Ovary (tissue), 3 donors: ENCODE measurements at regions not wholly inside any gene's neighbourhood (a gene's known extent, or its start where the extent isn't known, plus 50 kb on each side); places are given as distances from the start of the nearest gene placed in this dataset.

Experiments used
- POLR2A ChIP-seq: fragments of 450-650 bp; IDR thresholded peaks from one replicate; pipeline ENCODE4 v1.6.1; 2017; ENCODE audit warnings: antibody characterized with exemption, mild to moderate bottlenecking, moderate library complexity
- TF ChIP-seq, protein P1 (sequence below), 3 donors: fragments of 450-650 bp in 2 of 3; fragments of 200-600 bp in 1 of 3; IDR thresholded peaks; one replicate each; pipeline versions ENCODE4 v1.5.1 to v1.8.0; 2016 to 2022; ENCODE audit warnings: antibody characterized with exemption in 3 of 3, mild to moderate bottlenecking in 1 of 3
- donor health status: DM: no; HTN: no; CAD: no.

DNA sequence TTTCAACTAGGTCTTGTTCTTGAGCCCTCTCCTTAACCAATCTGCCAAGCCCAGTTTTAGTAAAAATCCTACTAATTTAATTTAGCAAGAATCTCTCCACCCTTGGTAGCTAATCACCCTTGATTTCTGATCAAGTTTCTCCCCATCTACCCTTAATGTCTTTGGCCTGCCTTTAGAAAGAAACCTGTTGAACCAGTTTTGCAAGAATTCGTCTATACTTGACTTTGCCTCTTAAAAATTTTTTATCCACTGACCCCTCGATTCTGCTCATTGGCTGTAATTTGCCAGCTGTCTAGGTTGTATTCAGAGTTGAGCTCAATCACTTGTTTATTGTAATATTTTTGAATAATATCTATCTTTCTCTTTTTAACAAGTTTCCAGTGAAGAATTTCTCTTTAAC, 1138.5 kb downstream of the CDH11 start:
- TF ChIP-seq, protein P1, sequence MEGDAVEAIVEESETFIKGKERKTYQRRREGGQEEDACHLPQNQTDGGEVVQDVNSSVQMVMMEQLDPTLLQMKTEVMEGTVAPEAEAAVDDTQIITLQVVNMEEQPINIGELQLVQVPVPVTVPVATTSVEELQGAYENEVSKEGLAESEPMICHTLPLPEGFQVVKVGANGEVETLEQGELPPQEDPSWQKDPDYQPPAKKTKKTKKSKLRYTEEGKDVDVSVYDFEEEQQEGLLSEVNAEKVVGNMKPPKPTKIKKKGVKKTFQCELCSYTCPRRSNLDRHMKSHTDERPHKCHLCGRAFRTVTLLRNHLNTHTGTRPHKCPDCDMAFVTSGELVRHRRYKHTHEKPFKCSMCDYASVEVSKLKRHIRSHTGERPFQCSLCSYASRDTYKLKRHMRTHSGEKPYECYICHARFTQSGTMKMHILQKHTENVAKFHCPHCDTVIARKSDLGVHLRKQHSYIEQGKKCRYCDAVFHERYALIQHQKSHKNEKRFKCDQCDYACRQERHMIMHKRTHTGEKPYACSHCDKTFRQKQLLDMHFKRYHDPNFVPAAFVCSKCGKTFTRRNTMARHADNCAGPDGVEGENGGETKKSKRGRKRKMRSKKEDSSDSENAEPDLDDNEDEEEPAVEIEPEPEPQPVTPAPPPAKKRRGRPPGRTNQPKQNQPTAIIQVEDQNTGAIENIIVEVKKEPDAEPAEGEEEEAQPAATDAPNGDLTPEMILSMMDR (IDR thresholded peaks at IDR 0.05) = no peak
- no peak for TF ChIP-seq POLR2A
